Ovary (tissue), 7 donors: ENCODE measurements at regions not wholly inside any gene's neighbourhood (a gene's known extent, or its start where the extent isn't known, plus 50 kb on each side); places are given as distances from the start of the nearest gene placed in this dataset.

Experiments used
- DNase-seq, 5 donors: peaks; one replicate each; pipeline ENCODE4 v3.0.0-alpha.2; 2019 to 2020
- H3K27ac ChIP-seq, 2 donors: fragments of 200-600 bp; one replicate each; pipeline versions ENCODE4 v1.5.1 to v1.8.0; 2019 to 2022
- H3K27me3 ChIP-seq: fragments of 200-600 bp; one replicate; pipeline ENCODE4 v1.8.0; 2022
- H3K36me3 ChIP-seq: fragments of 200-600 bp; sonication (generic); one replicate; pipeline ENCODE4 v1.5.1; 2019
- H3K4me1 ChIP-seq: one replicate; pipeline ENCODE4 v1.8.1; 2013; ENCODE audit warnings: mild to moderate bottlenecking, moderate library complexity; ENCODE audit not compliant: insufficient read depth
- H3K4me3 ChIP-seq: fragments of 200-600 bp; sonication (generic); one replicate; pipeline ENCODE4 v1.5.1; 2017
- H3K9me3 ChIP-seq, 2 donors: fragments of 200-600 bp in 1 of 2; sonication (generic) in 1 of 2; one replicate each; pipeline versions ENCODE4 v1.5.1 to v1.8.1; 2013 to 2019; ENCODE audit warnings: mild to moderate bottlenecking in 1 of 2, moderate library complexity in 1 of 2
- EP300 ChIP-seq: sonication (generic); formaldehyde crosslinking; IDR thresholded peaks from one replicate; pipeline ENCODE4 v1.6.1; 2017; ENCODE audit warnings: antibody characterized with exemption
- POLR2A ChIP-seq: fragments of 450-650 bp; IDR thresholded peaks from one replicate; pipeline ENCODE4 v1.6.1; 2017; ENCODE audit warnings: antibody characterized with exemption, mild to moderate bottlenecking, moderate library complexity
- WGBS, 3 donors: extraction: QIAGEN DNeasy Blood & Tissue Kit in 1 of 3; methylation state at CpG; one replicate each; pipeline versions ENCODE4 v1.1.5 to v1.1.7; 2013 to 2017; 5-methylcytosine and 5-hydroxymethylcytosine counted together
- intact Hi-C, 4 donors: fragments of 100-400 bp; cut with DNase I; formaldehyde crosslinking; loops; one replicate each; pipeline versions ENCODE4 v1.11.0 to v1.15.1; 2022 to 2023
- TF ChIP-seq, protein P1 (sequence below), 3 donors: fragments of 450-650 bp in 2 of 3; fragments of 200-600 bp in 1 of 3; IDR thresholded peaks; one replicate each; pipeline versions ENCODE4 v1.5.1 to v1.8.0; 2016 to 2022; ENCODE audit warnings: antibody characterized with exemption in 3 of 3, mild to moderate bottlenecking in 1 of 3
- donor health status: DM: no; HTN: no; CAD: no; lungs with moderate emphysema.
- donor health status: DM: no; HTN: no; CAD: no.
- donor health status: Bipolar disorder and iron deficiency.
- donor health status: DM: no; HTN: no; CAD: no.
- donor health status: DM: yes; HTN: yes; CAD: no.

DNA sequence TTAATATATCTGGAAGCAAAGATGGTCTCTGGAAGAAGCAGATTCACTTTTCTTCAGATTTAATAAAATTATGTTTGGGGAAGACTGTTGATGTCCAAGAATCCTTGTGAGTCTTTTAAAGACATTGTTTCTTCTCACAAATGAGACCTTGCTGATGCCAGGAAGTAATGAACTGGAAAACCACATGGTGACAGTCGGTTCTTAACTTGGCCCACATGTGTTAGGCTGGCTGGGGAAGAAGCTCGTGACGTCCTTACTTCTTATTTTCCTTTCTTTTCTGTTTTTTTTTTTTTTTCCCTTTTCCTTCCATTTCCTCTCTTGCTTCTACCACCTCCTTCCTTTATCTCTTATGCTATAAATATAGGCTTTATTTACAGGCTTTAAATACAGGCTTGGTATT, 950.2 kb downstream of the BCL11B start:
- H3K27ac ChIP-seq = no peak overlapping the region
- whole genome bisulfite sequencing, 3 donors = 66 to 74% (median 67%) methylated on average over 3 of the region's 3 CpGs
- no peaks in the 10 kb centered on the region for H3K27me3 ChIP-seq
- no peak overlapping the region for H3K4me3 ChIP-seq
- H3K36me3 ChIP-seq = no peaks in the 10 kb centered on the region
- TF ChIP-seq POLR2A (no peak), EP300 (no peak)
- TF ChIP-seq, protein P1, sequence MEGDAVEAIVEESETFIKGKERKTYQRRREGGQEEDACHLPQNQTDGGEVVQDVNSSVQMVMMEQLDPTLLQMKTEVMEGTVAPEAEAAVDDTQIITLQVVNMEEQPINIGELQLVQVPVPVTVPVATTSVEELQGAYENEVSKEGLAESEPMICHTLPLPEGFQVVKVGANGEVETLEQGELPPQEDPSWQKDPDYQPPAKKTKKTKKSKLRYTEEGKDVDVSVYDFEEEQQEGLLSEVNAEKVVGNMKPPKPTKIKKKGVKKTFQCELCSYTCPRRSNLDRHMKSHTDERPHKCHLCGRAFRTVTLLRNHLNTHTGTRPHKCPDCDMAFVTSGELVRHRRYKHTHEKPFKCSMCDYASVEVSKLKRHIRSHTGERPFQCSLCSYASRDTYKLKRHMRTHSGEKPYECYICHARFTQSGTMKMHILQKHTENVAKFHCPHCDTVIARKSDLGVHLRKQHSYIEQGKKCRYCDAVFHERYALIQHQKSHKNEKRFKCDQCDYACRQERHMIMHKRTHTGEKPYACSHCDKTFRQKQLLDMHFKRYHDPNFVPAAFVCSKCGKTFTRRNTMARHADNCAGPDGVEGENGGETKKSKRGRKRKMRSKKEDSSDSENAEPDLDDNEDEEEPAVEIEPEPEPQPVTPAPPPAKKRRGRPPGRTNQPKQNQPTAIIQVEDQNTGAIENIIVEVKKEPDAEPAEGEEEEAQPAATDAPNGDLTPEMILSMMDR (IDR thresholded peaks at IDR 0.05) = no peak
- DNase-seq = no peak
- H3K9me3 ChIP-seq = no peaks in the 10 kb centered on the region
- H3K4me1 ChIP-seq = no peaks in the 10 kb centered on the region
- intact Hi-C loops = no loop called here

DNA sequence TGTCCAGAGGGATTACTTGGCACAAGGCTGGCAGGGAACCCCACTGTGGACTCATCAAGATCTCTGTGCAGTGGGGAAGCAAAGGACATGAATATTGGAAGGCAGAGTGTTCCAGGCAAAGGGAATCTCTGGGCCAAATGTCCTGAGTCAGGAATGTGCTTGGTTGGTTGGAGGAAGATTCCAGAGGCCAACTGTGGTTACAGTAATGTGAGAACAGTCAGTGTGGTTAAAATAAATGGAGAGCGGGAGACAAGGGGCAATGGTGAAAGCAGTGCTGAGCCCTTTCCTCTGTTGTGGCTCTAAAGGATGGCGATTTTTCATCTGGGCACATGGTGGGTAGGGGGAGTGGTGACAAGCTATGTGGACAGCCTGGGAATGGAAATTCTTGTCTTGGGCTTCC, 948.2 kb downstream of the BCL11B start:
- TF ChIP-seq, protein P1 (IDR thresholded peaks at IDR 0.05) = no peak
- TF ChIP-seq EP300 (no peak), POLR2A (no peak)
- Histone ChIP-seq H3K36me3 (no peaks in the 10 kb centered on the region), H3K27ac (no peak overlapping the region), H3K9me3 (no peaks in the 10 kb centered on the region), H3K4me1 (no peaks in the 10 kb centered on the region), H3K4me3 (no peak overlapping the region), H3K27me3 (no peaks in the 10 kb centered on the region)
- intact Hi-C loops = no loop called here
- DNase-seq = no peak
- 87 to 90% (median 89%) methylated on average over 2 of the region's 2 CpGs for WGBS, 3 donors

DNA sequence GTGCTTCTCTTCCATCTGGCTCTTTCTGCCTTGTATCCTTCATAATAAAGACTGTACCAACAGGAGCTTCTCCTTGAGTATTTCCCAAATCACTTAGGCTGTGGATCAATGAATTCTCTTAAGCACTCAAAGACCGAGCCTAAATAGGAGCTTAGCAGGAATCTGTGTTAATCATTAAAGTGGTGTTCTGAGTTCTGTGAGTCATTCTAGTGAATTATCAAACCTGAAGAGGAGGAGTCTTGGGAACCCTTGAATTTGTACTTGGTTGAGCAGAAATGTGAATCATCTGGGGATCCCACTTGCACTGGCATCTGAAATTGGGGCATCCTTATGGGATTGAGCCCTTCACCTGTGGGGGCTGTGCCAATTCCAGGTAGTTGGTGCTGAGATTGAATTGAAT, 946.2 kb downstream of the BCL11B start:
- Histone ChIP-seq H3K4me1 (no peaks in the 10 kb centered on the region), H3K9me3 (no peaks in the 10 kb centered on the region), H3K4me3 (no peak overlapping the region), H3K36me3 (no peaks in the 10 kb centered on the region), H3K27ac (no peak overlapping the region), H3K27me3 (no peaks in the 10 kb centered on the region)
- intact Hi-C loops = no loop called here
- DNase-seq = no peak
- TF ChIP-seq, protein P1 (IDR thresholded peaks at IDR 0.05) = no peak
- no peak for TF ChIP-seq EP300
- TF ChIP-seq POLR2A = no peak
- WGBS, 3 donors = 85 to 96% (median 91%) methylated on average over 1 of the region's 1 CpG

DNA sequence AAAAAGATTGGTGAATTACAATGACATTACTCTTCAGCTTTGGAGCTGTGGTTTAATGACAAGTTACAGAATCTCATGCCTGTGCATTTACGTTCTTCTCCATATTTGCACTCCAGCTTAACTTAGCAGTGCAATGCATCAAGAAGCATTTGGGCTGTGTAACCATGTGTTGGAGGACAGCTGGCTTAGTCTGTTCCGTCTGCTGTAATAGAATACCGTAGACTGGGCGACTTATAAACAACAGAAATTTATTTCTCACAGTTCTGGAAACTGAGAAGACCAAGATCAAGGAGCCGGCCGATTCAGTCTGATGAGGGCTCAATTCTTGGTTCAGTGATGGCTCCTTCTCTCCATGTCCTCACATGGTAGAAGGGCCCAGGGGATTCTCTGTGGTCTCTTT, 943.5 kb downstream of the BCL11B start:
- TF ChIP-seq, protein P1 (IDR thresholded peaks at IDR 0.05) = no peak
- TF ChIP-seq EP300 (no peak), POLR2A (no peak)
- WGBS, 3 donors = 82 to 86% (median 86%) methylated on average over 6 of the region's 6 CpGs
- DNase-seq = no peak
- no peaks in the 10 kb centered on the region for H3K4me1 ChIP-seq
- no peak overlapping the region for H3K4me3 ChIP-seq
- H3K27me3 ChIP-seq = no peaks in the 10 kb centered on the region
- H3K27ac ChIP-seq = no peak overlapping the region
- no peaks in the 10 kb centered on the region for H3K36me3 ChIP-seq
- H3K9me3 ChIP-seq = no peaks in the 10 kb centered on the region
- intact Hi-C loops = no loop called here

DNA sequence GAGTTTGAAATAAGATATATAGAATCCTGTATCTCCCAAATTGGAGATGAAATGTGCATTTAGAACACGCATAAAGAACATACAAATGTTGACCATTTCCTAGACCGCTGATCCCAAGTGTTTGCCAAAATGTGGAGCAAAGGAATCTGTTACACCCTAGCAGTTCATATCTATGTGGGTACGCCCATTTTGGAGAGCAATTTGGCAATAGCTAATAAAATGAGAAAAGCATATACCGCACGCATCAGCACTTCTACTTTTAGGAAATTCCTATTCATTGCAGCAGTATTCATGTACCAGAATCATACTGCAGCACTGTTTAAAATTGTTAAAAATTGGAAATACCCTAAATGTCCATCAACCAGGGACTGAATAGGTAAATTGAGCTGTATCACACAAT, 937.8 kb downstream of the BCL11B start:
- no peak overlapping the region for H3K27ac ChIP-seq
- no peaks in the 10 kb centered on the region for H3K36me3 ChIP-seq
- no peaks in the 10 kb centered on the region for H3K4me1 ChIP-seq
- 82 to 89% (median 88%) methylated on average over 5 of the region's 5 CpGs for WGBS, 3 donors
- H3K27me3 ChIP-seq = no peaks in the 10 kb centered on the region
- no peaks in the 10 kb centered on the region for H3K9me3 ChIP-seq
- no peak for TF ChIP-seq POLR2A
- TF ChIP-seq, protein P1 (IDR thresholded peaks at IDR 0.05) = no peak
- no peak for TF ChIP-seq EP300
- intact Hi-C loops = no loop called here
- no peak for DNase-seq
- no peak overlapping the region for H3K4me3 ChIP-seq
